NCI-H748 (cell line): ENCODE measurements at regions not wholly inside any gene's neighbourhood (a gene's known extent, or its start where the extent isn't known, plus 50 kb on each side); places are given as distances from the start of the nearest gene placed in this dataset.
A peak's percentile ranks its signal among the peaks of the same experiment; 100 is the strongest.
"Not testable (repeated sequence)": the region's sequence is repeated elsewhere in the genome, so short reads cannot be mapped to it uniquely, and the experiment has no call there.

Experiments
- DNase-seq: peaks from one replicate; lab custom pipeline; 2025; ENCODE audit not compliant: unreplicated experiment; lab: John Stamatoyannopoulos, UW

- DNase-seq: no peak
Observed at GRCh38 chr14:71454010-71454409, 478.2 kb upstream of the RGS6 start.

GRCh38 chr14:71454513-71455332 lies 477.5 kb upstream of the RGS6 start:
- no peak for DNase-seq

GRCh38 chr14:71460091-71460490 lies 472.1 kb upstream of the RGS6 start:
- DNase-seq: no peak

- not testable (repeated sequence) for DNase-seq
Observed at GRCh38 chr14:71461617-71462016, 470.6 kb upstream of the RGS6 start.

GRCh38 chr14:71463807-71464206 lies 468.4 kb upstream of the RGS6 start:
- no peak for DNase-seq

- DNase-seq: no peak
Observed at GRCh38 chr14:71464840-71465239, 467.4 kb upstream of the RGS6 start.

GRCh38 chr14:71465316-71465715 lies 466.9 kb upstream of the RGS6 start:
- no peak for DNase-seq

- DNase-seq: no peak
Observed at GRCh38 chr14:71466251-71466650, 466.0 kb upstream of the RGS6 start.

- no peak for DNase-seq
Observed at GRCh38 chr14:71466946-71467345, 465.3 kb upstream of the RGS6 start.

- DNase-seq: no peak
Observed at GRCh38 chr14:71467361-71467811, 464.8 kb upstream of the RGS6 start.

- no peak for DNase-seq
Observed at GRCh38 chr14:71468701-71469100, 463.5 kb upstream of the RGS6 start.

- no peak for DNase-seq
Observed at GRCh38 chr14:71469643-71470335, 462.4 kb upstream of the RGS6 start.

GRCh38 chr14:71471634-71472355 lies 460.4 kb upstream of the RGS6 start:
- DNase-seq: no peak

GRCh38 chr14:71472356-71473340 lies 459.6 kb upstream of the RGS6 start:
- DNase-seq: peak; percentile 30

GRCh38 chr14:71473843-71474242 lies 458.4 kb upstream of the RGS6 start:
- peak; percentile 46 for DNase-seq

GRCh38 chr14:71474301-71475265 lies 457.6 kb upstream of the RGS6 start:
- DNase-seq: peak; percentile 85

GRCh38 chr14:71475916-71476315 lies 456.3 kb upstream of the RGS6 start:
- DNase-seq: no peak

- DNase-seq: no peak
Observed at GRCh38 chr14:71478542-71478941, 453.7 kb upstream of the RGS6 start.

- no peak for DNase-seq
Observed at GRCh38 chr14:71481021-71481654, 451.1 kb upstream of the RGS6 start.
